Hypothalamus (tissue), 51 donors: ENCODE measurements at regions not wholly inside any gene's neighbourhood (a gene's known extent, or its start where the extent isn't known, plus 50 kb on each side); places are given as distances from the start of the nearest gene placed in this dataset.
A peak's percentile ranks its signal among the peaks of the same experiment; 100 is the strongest.

Experiments
- DNase-seq, 51 donors: peaks; one replicate each; lab custom pipeline; 2025; lab: John Stamatoyannopoulos, UW

- DNase-seq = no peak
Measured at GRCh38 chr7:68476966-68477365, 1121.3 kb upstream of the AUTS2 start.

- DNase-seq = no peak
Measured at GRCh38 chr7:68478326-68478725, 1119.9 kb upstream of the AUTS2 start.

GRCh38 chr7:68482800-68483199 lies 1115.5 kb upstream of the AUTS2 start:
- no peak for DNase-seq

- DNase-seq = no peak
Measured at GRCh38 chr7:68484731-68485130, 1113.5 kb upstream of the AUTS2 start.

- DNase-seq = no peak
Measured at GRCh38 chr7:68485253-68485917, 1112.9 kb upstream of the AUTS2 start.

- no peak for DNase-seq
Measured at GRCh38 chr7:68488341-68489060, 1109.8 kb upstream of the AUTS2 start.

- DNase-seq = no peak
Measured at GRCh38 chr7:68491523-68492358, 1106.5 kb upstream of the AUTS2 start.

GRCh38 chr7:68492359-68492690 lies 1106.0 kb upstream of the AUTS2 start:
- DNase-seq = no peak

- DNase-seq = no peak
Measured at GRCh38 chr7:68503400-68503799, 1094.9 kb upstream of the AUTS2 start.

- DNase-seq = peak in 1 of 51 donors; percentile 4
Measured at GRCh38 chr7:68504716-68505115, 1093.6 kb upstream of the AUTS2 start.

- no peak for DNase-seq
Measured at GRCh38 chr7:68505721-68506120, 1092.6 kb upstream of the AUTS2 start.

GRCh38 chr7:68507668-68508067 lies 1090.6 kb upstream of the AUTS2 start:
- no peak for DNase-seq

- no peak for DNase-seq
Measured at GRCh38 chr7:68509054-68509453, 1089.2 kb upstream of the AUTS2 start.

GRCh38 chr7:68509603-68510002 lies 1088.7 kb upstream of the AUTS2 start:
- DNase-seq = no peak

GRCh38 chr7:68511281-68511680 lies 1087.0 kb upstream of the AUTS2 start:
- peak in 9 of 51 donors; percentile 0 to 23 (median 6) for DNase-seq

GRCh38 chr7:68512466-68512865 lies 1085.8 kb upstream of the AUTS2 start:
- DNase-seq = no peak

GRCh38 chr7:68518060-68518459 lies 1080.2 kb upstream of the AUTS2 start:
- DNase-seq = no peak

GRCh38 chr7:68524126-68524525 lies 1074.1 kb upstream of the AUTS2 start:
- DNase-seq = no peak

GRCh38 chr7:68529221-68529620 lies 1069.1 kb upstream of the AUTS2 start:
- DNase-seq = no peak

- no peak for DNase-seq
Measured at GRCh38 chr7:68535266-68535665, 1063.0 kb upstream of the AUTS2 start.

- no peak for DNase-seq
Measured at GRCh38 chr7:68537051-68537773, 1061.1 kb upstream of the AUTS2 start.
